AG09309 (cell line): ENCODE measurements at regions not wholly inside any gene's neighbourhood (a gene's known extent, or its start where the extent isn't known, plus 50 kb on each side); places are given as distances from the start of the nearest gene placed in this dataset.

Experiments
- DNase-seq: peaks from one replicate; pipeline ENCODE4 v3.0.0-alpha.2; 2010; ENCODE audit warnings: low read depth
- H3K4me3 ChIP-seq: 2 replicates; pipeline ENCODE4 v1.5.1; 2011; ENCODE audit warnings: mild to moderate bottlenecking, low read depth, low read length, moderate library complexity; ENCODE audit not compliant: control insufficient read depth
- CTCF ChIP-seq: IDR thresholded peaks from 2 replicates; pipeline ENCODE4 v1.5.1; 2011; ENCODE audit warnings: mild to moderate bottlenecking, low read depth, low read length, inconsistent platforms; ENCODE audit not compliant: insufficient read depth, control insufficient read depth; ENCODE audit errors: missing control alignments

GRCh38 chr6:82744286-82745015 lies 321.2 kb downstream of the UBE3D start:
- H3K4me3 ChIP-seq, result no peak overlapping the region
- no peak for TF ChIP-seq CTCF
- DNase-seq, result no peak

DNA sequence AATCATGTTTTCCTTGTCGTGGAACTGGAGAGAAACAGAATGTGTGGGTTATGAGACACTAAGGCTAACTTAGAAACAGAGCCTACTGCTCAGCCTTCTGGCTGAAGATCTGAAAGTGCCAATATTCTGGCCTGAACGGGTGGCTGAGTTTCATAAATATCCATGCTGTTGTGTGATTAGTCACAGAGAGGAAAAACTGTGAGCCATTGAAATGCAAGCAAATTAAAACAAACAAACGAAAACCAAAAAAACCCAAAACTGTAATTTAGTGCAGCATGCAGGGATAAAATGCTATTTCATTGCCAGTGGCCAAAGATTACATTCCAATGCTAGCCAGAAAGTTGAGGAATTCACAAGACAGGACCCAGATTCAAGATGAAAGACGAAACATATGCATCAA lies 315.1 kb downstream of the UBE3D start:
- no peak overlapping the region for H3K4me3 ChIP-seq
- DNase-seq, result peak; percentile 52
- no peak for TF ChIP-seq CTCF

DNA sequence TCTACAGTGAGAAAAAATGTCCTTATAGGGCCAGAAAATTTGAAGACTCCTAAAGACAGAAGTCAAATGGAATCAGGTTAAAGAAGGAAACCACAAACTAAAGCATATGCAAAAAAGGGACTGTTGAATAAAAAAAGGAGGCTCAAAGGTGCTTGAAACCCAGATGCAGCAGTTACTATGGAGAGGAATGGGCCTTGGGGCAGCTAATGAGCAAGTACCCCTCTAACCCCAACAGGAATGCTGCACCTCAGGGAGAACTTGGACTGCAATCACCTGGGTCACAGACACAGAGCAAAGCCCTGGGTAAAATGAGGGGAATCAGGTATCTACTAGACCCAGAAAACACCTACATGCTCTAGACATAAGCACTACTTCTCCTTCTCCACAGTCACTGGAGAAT lies 313.9 kb downstream of the UBE3D start:
- no peak for DNase-seq
- H3K4me3 ChIP-seq, result no peak overlapping the region
- TF ChIP-seq CTCF, result no peak

- no peak for TF ChIP-seq CTCF
- no peak overlapping the region for H3K4me3 ChIP-seq
- DNase-seq, result no peak
Measured at GRCh38 chr6:82761674-82762345, 303.8 kb downstream of the UBE3D start.

DNA sequence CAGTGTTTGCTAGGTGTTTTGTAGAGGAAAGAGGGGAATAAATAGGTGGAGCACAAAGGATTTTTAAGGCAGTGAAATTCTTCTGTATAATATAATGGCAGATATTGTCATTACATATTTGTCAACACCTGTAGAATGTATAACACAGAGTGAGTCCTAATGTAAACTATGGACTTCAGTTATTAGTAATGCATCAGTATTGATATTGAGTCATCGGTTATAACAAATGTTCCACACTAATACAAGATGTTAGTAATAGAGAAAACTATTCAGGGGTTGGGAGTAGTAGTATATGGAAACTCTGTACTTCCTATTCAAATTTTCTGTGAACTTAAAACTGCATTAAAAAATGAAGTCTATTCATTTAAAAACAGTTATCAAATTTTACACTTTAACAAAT lies 299.2 kb downstream of the UBE3D start:
- DNase-seq, result no peak
- TF ChIP-seq CTCF, result no peak

GRCh38 chr6:82767037-82767436 lies 298.6 kb downstream of the UBE3D start:
- DNase-seq, result no peak
- TF ChIP-seq CTCF, result no peak
- no peak overlapping the region for H3K4me3 ChIP-seq

More for the DNA sequence above, 299.2 kb downstream of the UBE3D start:
- no peak overlapping the region for H3K4me3 ChIP-seq
